GM23338 (cell line): ENCODE measurements at regions not wholly inside any gene's neighbourhood (a gene's known extent, or its start where the extent isn't known, plus 50 kb on each side); places are given as distances from the start of the nearest gene placed in this dataset.

Experiments used
- ATAC-seq: fragments of 200-7000 bp; cut with Tn5 transposase; 3 replicates; pipeline ENCODE4 v1.9.1; 2020
- DNase-seq: peaks from one replicate; pipeline ENCODE4 v3.0.0-alpha.2; 2015; ENCODE audit warnings: low spot score
- H2AFZ ChIP-seq: fragments of 200-600 bp; sonication (generic); 2 replicates; pipeline ENCODE4 v1.8.0; 2016; ENCODE audit warnings: antibody characterized with exemption, mild to moderate bottlenecking, moderate library complexity
- H3F3A ChIP-seq: fragments of 200-600 bp; sonication (generic); replicated peaks from 2 replicates; pipeline ENCODE4 v1.8.0; 2017; ENCODE audit warnings: antibody characterized with exemption, mixed run types, low read depth
- H3K27ac ChIP-seq: fragments of 200-600 bp; sonication (generic); 2 replicates; pipeline ENCODE4 v1.6.1; 2016; ENCODE audit warnings: low read depth
- H3K27me3 ChIP-seq: fragments of 200-600 bp; sonication (generic); 2 replicates; pipeline ENCODE4 v1.8.0; 2016; ENCODE audit warnings: mild to moderate bottlenecking, mixed run types, moderate library complexity; ENCODE audit not compliant: insufficient read depth
- H3K36me3 ChIP-seq: fragments of 200-600 bp; sonication (generic); 2 replicates; pipeline ENCODE4 v1.8.0; 2016; ENCODE audit warnings: mild to moderate bottlenecking; ENCODE audit not compliant: insufficient read depth
- H3K4me1 ChIP-seq: fragments of 200-600 bp; sonication (generic); 2 replicates; pipeline ENCODE4 v1.8.0; 2016; ENCODE audit warnings: mild to moderate bottlenecking, moderate library complexity; ENCODE audit not compliant: insufficient read depth
- H3K4me2 ChIP-seq: fragments of 200-600 bp; sonication (generic); 2 replicates; pipeline ENCODE4 v1.7.1; 2017; ENCODE audit warnings: mixed run types
- H3K4me3 ChIP-seq: fragments of 200-600 bp; sonication (generic); 2 replicates; pipeline ENCODE4 v1.6.1; 2016; ENCODE audit warnings: mixed run types
- H3K79me2 ChIP-seq: fragments of 200-600 bp; sonication (generic); replicated peaks from 2 replicates; pipeline ENCODE4 v1.8.0; 2017; ENCODE audit warnings: mild to moderate bottlenecking; ENCODE audit not compliant: insufficient read depth
- H3K9me2 ChIP-seq: fragments of 200-600 bp; sonication (generic); 2 replicates; pipeline ENCODE4 v1.8.0; 2017; ENCODE audit not compliant: insufficient read depth
- H4K20me1 ChIP-seq: fragments of 200-600 bp; sonication (generic); replicated peaks from 2 replicates; pipeline ENCODE4 v1.8.0; 2017; ENCODE audit warnings: mild to moderate bottlenecking; ENCODE audit not compliant: insufficient read depth
- H3K27ac Mint-ChIP-seq: 2 replicates; pipeline ENCODE4 v1.8.0; 2020; ENCODE audit warnings: inconsistent platforms, mild to moderate bottlenecking, moderate library complexity, mixed read lengths
- H3K27me3 Mint-ChIP-seq: 3 replicates; pipeline ENCODE4 v1.8.0; 2022; ENCODE audit warnings: low read depth, mild to moderate bottlenecking, moderate library complexity, mixed read lengths, inconsistent platforms; ENCODE audit not compliant: insufficient read depth, poor library complexity
- H3K36me3 Mint-ChIP-seq: 3 replicates; pipeline ENCODE4 v1.8.0; 2021; ENCODE audit warnings: low read depth, mild to moderate bottlenecking, inconsistent platforms, moderate library complexity, mixed read lengths
- H3K4me1 Mint-ChIP-seq: 3 replicates; pipeline ENCODE4 v1.8.0; 2020; ENCODE audit warnings: mild to moderate bottlenecking, inconsistent platforms, mixed read lengths
- H3K4me3 Mint-ChIP-seq: 3 replicates; pipeline ENCODE4 v1.8.0; 2021; ENCODE audit warnings: moderate library complexity, mild to moderate bottlenecking, inconsistent platforms, mixed read lengths
- H3K9me3 Mint-ChIP-seq: 3 replicates; pipeline ENCODE4 v1.8.0; 2020; ENCODE audit warnings: moderate library complexity, mild to moderate bottlenecking, inconsistent platforms, mixed read lengths
- CREB1 ChIP-seq: fragments of 250-450 bp; sonication (Bioruptor Pico); IDR thresholded peaks from 2 replicates; pipeline ENCODE4 v1.5.0; 2020; ENCODE audit warnings: low read depth, mild to moderate bottlenecking, moderate library complexity
- EZH2 ChIP-seq: fragments of 200-600 bp; sonication (generic); IDR thresholded peaks from one replicate; pipeline ENCODE4 v1.8.0; 2017; ENCODE audit warnings: antibody characterized with exemption, mild to moderate bottlenecking, low read depth; ENCODE audit not compliant: unreplicated experiment
- ZNF331 ChIP-seq: fragments of 250-450 bp; sonication (Bioruptor Pico); IDR thresholded peaks from 2 replicates; pipeline ENCODE4 v1.5.0; 2020; ENCODE audit warnings: low read depth, mild to moderate bottlenecking, moderate library complexity
- TF ChIP-seq, protein P1 (sequence below): IDR thresholded peaks from 2 replicates; pipeline ENCODE4 v1.6.1; 2016; ENCODE audit warnings: antibody characterized with exemption
- TF ChIP-seq, protein P2 (sequence below), 2 experiments: fragments of 200-600 bp in 1 of 2; sonication (generic) in 1 of 2; conservative IDR thresholded peaks; 2 replicates each; pipeline versions ENCODE4 v1.5.1 to v1.6.1; 2016 to 2017; ENCODE audit warnings: antibody characterized with exemption in 2 of 2, low read depth in 2 of 2, mild to moderate bottlenecking in 2 of 2, moderate library complexity in 1 of 2
- TF ChIP-seq, protein P3 (sequence below): IDR thresholded peaks from one replicate; pipeline ENCODE4 v1.6.1; 2018; ENCODE audit warnings: antibody characterized with exemption; ENCODE audit not compliant: unreplicated experiment
- TF ChIP-seq, protein P4 (sequence below): fragments of 250-450 bp; sonication (Bioruptor Pico); IDR thresholded peaks from 2 replicates; pipeline ENCODE4 v1.5.0; 2020; ENCODE audit warnings: mild to moderate bottlenecking, moderate library complexity

DNA sequence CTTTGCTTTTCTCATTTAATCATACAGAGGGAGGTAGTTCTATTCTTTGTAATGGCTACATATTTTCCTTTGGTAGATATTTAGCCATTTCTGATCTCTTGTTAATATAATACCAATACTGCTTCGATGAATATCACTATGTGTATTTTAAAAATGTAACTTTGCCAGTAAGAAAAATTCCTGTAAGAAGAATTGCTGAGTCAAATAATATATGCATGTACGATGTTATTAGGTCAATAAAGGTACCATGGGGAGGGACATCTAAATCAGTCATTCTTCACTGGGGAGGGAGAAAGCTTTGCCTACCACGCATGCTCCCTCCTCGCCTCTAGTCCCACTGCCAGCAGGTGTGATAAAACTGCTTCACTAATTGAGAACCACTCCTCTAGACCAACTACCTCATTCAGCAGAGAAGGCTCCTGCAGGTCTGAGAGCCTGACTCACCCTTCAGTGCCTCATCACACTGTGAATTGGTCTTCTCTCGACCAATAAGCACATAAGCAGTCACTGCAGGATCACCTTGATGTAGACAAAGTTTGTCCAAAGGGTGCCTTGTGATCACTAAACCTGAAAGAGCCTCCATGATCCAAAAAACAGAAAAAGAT is 56.1 kb upstream of the TBCA start:
- Histone ChIP-seq H2AFZ (no peak overlapping the region), H3K4me2 (no peak overlapping the region), H3K4me1 (peaks cover 4% of the 10 kb centered on the region), H3K27ac (no peak overlapping the region), H3K79me2 (no peaks in the 10 kb centered on the region), H3K36me3 (no peaks in the 10 kb centered on the region), H3K4me3 (no peak overlapping the region), H4K20me1 (0 out of 2 replicates have a peak, but pooled peaks cover 3% of the 10 kb centered on the region), H3K9me2 (no peaks in the 10 kb centered on the region; the same call in 1 of the 2 replicates), H3F3A (no peaks in the 10 kb centered on the region), H3K27me3 (0 out of 2 replicates have a peak, but pooled peaks cover 9% of the 10 kb centered on the region)
- H3K9me3 Mint-ChIP-seq, result no peaks in the 10 kb centered on the region
- H3K36me3 Mint-ChIP-seq, result no peaks in the 10 kb centered on the region
- TF ChIP-seq, protein P1, sequence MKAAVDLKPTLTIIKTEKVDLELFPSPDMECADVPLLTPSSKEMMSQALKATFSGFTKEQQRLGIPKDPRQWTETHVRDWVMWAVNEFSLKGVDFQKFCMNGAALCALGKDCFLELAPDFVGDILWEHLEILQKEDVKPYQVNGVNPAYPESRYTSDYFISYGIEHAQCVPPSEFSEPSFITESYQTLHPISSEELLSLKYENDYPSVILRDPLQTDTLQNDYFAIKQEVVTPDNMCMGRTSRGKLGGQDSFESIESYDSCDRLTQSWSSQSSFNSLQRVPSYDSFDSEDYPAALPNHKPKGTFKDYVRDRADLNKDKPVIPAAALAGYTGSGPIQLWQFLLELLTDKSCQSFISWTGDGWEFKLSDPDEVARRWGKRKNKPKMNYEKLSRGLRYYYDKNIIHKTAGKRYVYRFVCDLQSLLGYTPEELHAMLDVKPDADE, result no peak
- TF ChIP-seq, protein P2, sequence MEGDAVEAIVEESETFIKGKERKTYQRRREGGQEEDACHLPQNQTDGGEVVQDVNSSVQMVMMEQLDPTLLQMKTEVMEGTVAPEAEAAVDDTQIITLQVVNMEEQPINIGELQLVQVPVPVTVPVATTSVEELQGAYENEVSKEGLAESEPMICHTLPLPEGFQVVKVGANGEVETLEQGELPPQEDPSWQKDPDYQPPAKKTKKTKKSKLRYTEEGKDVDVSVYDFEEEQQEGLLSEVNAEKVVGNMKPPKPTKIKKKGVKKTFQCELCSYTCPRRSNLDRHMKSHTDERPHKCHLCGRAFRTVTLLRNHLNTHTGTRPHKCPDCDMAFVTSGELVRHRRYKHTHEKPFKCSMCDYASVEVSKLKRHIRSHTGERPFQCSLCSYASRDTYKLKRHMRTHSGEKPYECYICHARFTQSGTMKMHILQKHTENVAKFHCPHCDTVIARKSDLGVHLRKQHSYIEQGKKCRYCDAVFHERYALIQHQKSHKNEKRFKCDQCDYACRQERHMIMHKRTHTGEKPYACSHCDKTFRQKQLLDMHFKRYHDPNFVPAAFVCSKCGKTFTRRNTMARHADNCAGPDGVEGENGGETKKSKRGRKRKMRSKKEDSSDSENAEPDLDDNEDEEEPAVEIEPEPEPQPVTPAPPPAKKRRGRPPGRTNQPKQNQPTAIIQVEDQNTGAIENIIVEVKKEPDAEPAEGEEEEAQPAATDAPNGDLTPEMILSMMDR (conservative IDR thresholded peaks at IDR 0.05; ENCODE audit: low read depth in 2 of 2), result no peak
- TF ChIP-seq, protein P3, sequence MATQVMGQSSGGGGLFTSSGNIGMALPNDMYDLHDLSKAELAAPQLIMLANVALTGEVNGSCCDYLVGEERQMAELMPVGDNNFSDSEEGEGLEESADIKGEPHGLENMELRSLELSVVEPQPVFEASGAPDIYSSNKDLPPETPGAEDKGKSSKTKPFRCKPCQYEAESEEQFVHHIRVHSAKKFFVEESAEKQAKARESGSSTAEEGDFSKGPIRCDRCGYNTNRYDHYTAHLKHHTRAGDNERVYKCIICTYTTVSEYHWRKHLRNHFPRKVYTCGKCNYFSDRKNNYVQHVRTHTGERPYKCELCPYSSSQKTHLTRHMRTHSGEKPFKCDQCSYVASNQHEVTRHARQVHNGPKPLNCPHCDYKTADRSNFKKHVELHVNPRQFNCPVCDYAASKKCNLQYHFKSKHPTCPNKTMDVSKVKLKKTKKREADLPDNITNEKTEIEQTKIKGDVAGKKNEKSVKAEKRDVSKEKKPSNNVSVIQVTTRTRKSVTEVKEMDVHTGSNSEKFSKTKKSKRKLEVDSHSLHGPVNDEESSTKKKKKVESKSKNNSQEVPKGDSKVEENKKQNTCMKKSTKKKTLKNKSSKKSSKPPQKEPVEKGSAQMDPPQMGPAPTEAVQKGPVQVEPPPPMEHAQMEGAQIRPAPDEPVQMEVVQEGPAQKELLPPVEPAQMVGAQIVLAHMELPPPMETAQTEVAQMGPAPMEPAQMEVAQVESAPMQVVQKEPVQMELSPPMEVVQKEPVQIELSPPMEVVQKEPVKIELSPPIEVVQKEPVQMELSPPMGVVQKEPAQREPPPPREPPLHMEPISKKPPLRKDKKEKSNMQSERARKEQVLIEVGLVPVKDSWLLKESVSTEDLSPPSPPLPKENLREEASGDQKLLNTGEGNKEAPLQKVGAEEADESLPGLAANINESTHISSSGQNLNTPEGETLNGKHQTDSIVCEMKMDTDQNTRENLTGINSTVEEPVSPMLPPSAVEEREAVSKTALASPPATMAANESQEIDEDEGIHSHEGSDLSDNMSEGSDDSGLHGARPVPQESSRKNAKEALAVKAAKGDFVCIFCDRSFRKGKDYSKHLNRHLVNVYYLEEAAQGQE, result no peak
- no peak for TF ChIP-seq CREB1 (CRISPR knock-in tag)
- no peak for TF ChIP-seq EZH2
- TF ChIP-seq, protein P4, sequence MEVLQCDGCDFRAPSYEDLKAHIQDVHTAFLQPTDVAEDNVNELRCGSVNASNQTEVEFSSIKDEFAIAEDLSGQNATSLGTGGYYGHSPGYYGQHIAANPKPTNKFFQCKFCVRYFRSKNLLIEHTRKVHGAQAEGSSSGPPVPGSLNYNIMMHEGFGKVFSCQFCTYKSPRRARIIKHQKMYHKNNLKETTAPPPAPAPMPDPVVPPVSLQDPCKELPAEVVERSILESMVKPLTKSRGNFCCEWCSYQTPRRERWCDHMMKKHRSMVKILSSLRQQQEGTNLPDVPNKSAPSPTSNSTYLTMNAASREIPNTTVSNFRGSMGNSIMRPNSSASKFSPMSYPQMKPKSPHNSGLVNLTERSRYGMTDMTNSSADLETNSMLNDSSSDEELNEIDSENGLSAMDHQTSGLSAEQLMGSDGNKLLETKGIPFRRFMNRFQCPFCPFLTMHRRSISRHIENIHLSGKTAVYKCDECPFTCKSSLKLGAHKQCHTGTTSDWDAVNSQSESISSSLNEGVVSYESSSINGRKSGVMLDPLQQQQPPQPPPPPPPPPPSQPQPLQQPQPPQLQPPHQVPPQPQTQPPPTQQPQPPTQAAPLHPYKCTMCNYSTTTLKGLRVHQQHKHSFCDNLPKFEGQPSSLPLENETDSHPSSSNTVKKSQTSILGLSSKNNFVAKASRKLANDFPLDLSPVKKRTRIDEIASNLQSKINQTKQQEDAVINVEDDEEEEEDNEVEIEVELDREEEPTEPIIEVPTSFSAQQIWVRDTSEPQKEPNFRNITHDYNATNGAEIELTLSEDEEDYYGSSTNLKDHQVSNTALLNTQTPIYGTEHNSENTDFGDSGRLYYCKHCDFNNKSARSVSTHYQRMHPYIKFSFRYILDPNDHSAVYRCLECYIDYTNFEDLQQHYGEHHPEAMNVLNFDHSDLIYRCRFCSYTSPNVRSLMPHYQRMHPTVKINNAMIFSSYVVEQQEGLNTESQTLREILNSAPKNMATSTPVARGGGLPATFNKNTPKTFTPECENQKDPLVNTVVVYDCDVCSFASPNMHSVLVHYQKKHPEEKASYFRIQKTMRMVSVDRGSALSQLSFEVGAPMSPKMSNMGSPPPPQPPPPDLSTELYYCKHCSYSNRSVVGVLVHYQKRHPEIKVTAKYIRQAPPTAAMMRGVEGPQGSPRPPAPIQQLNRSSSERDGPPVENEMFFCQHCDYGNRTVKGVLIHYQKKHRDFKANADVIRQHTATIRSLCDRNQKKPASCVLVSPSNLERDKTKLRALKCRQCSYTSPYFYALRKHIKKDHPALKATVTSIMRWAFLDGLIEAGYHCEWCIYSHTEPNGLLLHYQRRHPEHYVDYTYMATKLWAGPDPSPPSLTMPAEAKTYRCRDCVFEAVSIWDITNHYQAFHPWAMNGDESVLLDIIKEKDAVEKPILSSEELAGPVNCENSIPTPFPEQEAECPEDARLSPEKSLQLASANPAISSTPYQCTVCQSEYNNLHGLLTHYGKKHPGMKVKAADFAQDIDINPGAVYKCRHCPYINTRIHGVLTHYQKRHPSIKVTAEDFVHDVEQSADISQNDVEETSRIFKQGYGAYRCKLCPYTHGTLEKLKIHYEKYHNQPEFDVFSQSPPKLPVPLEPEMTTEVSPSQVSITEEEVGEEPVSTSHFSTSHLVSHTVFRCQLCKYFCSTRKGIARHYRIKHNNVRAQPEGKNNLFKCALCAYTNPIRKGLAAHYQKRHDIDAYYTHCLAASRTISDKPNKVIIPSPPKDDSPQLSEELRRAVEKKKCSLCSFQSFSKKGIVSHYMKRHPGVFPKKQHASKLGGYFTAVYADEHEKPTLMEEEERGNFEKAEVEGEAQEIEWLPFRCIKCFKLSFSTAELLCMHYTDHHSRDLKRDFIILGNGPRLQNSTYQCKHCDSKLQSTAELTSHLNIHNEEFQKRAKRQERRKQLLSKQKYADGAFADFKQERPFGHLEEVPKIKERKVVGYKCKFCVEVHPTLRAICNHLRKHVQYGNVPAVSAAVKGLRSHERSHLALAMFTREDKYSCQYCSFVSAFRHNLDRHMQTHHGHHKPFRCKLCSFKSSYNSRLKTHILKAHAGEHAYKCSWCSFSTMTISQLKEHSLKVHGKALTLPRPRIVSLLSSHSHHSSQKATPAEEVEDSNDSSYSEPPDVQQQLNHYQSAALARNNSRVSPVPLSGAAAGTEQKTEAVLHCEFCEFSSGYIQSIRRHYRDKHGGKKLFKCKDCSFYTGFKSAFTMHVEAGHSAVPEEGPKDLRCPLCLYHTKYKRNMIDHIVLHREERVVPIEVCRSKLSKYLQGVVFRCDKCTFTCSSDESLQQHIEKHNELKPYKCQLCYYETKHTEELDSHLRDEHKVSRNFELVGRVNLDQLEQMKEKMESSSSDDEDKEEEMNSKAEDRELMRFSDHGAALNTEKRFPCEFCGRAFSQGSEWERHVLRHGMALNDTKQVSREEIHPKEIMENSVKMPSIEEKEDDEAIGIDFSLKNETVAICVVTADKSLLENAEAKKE (CRISPR knock-in tag), result no peak
- no peak for TF ChIP-seq ZNF331 (CRISPR knock-in tag)
- peaks cover 8% of the 10 kb centered on the region for H3K27me3 Mint-ChIP-seq
- peak; percentile 53; the same call in 2 of the 3 replicates for ATAC-seq
- no peak overlapping the region for H3K4me3 Mint-ChIP-seq
- peaks cover 14% of the 10 kb centered on the region for H3K4me1 Mint-ChIP-seq
- DNase-seq, result no peak
- H3K27ac Mint-ChIP-seq, result no peak overlapping the region
